ENCODE measurements at regions not wholly inside any gene's neighbourhood (a gene's known extent, or its start where the extent isn't known, plus 50 kb on each side); places are given as distances from the start of the nearest gene placed in this dataset.

DNA sequence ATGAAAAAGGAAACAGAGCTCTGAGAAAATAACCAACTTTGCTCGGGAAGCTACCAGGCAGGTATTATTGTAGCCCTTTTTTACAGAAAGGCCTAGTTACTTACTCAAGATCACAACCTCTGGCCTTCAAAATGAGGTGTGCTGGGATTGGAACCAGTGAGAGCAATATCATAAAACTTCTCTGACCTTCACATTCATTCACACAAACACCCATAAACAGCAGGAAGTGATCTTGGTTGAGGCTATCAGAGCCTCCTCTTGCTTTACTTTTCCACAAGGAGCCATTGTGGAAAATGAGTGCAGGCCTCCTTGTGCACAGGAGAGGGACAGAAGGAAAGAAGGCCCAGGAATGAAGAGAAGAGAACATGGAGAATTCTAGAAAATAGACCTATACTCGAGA, 204.5 kb upstream of the NPVF start:
- TF ChIP-seq, protein P1, sequence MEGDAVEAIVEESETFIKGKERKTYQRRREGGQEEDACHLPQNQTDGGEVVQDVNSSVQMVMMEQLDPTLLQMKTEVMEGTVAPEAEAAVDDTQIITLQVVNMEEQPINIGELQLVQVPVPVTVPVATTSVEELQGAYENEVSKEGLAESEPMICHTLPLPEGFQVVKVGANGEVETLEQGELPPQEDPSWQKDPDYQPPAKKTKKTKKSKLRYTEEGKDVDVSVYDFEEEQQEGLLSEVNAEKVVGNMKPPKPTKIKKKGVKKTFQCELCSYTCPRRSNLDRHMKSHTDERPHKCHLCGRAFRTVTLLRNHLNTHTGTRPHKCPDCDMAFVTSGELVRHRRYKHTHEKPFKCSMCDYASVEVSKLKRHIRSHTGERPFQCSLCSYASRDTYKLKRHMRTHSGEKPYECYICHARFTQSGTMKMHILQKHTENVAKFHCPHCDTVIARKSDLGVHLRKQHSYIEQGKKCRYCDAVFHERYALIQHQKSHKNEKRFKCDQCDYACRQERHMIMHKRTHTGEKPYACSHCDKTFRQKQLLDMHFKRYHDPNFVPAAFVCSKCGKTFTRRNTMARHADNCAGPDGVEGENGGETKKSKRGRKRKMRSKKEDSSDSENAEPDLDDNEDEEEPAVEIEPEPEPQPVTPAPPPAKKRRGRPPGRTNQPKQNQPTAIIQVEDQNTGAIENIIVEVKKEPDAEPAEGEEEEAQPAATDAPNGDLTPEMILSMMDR (IDR thresholded peaks at IDR 0.05; ENCODE audit: insufficient read depth, low read depth, low read length, missing control alignments) = no peak
- H3K4me3 ChIP-seq (ENCODE audit: low read length) = no peak overlapping the region
- no peak for DNase-seq (ENCODE audit: low read depth)

DNA sequence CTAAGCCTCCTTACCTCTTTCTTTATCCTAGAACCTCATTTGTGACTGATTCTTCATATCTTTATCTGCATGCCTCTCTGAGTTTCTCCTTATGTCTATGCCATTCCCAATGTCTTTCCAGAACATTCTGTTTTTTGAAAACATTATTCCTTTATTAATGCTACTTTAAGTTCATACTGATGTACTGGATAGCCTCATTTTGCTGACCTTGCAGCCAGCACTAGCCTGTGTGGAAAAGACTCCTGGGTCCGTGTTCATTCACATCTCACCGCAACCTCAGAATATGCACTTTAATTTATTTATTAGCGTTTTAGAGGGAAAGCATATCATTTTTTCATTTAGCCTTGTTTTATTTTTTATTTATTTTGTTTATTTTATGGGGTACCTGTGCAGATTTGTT, 208.1 kb upstream of the NPVF start:
- no peak overlapping the region for H3K4me3 ChIP-seq (ENCODE audit: low read length)
- TF ChIP-seq, protein P1 (IDR thresholded peaks at IDR 0.05; ENCODE audit: insufficient read depth, low read depth, low read length, missing control alignments) = no peak

DNA sequence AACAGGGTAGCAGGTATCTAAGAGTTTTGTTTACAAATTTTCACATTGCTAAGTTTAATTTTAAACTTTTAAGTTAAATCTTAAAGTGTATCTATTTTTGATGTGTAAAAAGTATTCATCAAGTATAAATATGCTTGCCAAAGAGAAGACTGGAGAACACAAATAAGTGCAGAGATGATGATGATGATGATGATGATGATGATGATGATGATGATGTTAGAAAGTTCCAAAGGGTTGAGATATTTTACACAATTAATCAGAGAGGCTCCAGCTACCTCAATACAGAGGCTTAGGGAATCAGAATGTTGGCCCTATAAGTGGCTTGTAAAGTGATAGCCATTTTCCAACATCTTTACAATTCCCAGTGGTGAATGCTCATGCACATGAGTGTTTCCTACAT, 209.0 kb upstream of the NPVF start:
- DNase-seq (ENCODE audit: low read depth) = no peak
- TF ChIP-seq, protein P1 (IDR thresholded peaks at IDR 0.05; ENCODE audit: insufficient read depth, low read depth, low read length, missing control alignments) = no peak
- no peak overlapping the region for H3K4me3 ChIP-seq (ENCODE audit: low read length)

More for the DNA sequence above, 208.1 kb upstream of the NPVF start:
- DNase-seq (ENCODE audit: low read depth) = no peak

DNA sequence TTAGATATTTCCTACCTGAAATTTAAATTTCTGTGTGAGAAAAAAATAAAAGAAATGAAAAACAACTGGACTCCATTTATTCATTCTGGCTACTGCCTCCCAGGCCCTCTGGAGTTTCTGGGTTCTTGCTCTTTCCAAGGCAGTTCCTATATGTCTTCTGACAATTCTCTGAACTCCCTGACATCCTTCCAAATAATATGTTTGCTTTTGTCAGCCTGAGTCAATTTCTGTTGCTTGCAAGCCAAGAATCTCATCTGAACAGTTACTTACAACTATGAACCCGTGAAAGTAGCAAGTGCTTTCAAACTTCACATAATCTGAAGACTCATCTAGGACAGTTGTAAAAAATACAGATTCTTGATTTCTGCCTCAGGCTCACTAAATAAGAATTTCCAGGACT, 216.7 kb upstream of the NPVF start:
- DNase-seq (ENCODE audit: low read depth) = no peak
- TF ChIP-seq, protein P1 (IDR thresholded peaks at IDR 0.05; ENCODE audit: insufficient read depth, low read depth, low read length, missing control alignments) = no peak
- no peak overlapping the region for H3K4me3 ChIP-seq (ENCODE audit: low read length)

DNA sequence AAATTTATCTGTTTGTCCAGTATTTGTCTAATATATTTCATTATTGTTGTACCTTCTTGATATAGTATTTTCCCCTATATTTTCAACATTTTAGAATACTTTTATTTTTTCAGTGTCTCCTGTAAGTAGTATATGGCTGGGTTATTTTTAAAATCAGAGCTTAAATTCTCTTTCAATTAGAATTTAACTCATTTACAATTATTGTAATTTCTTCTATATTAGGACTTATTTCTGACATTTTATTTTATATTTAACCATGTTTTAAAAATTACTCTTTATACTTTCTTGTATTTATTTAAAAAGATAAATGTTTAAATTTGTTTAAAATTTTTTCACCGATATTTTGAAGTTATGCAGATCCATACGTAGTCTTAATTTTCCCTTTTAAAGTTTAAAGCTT, 220.0 kb upstream of the NPVF start:
- no peak for DNase-seq (ENCODE audit: low read depth)
- TF ChIP-seq, protein P1 (IDR thresholded peaks at IDR 0.05; ENCODE audit: insufficient read depth, low read depth, low read length, missing control alignments) = no peak
- no peak overlapping the region for H3K4me3 ChIP-seq (ENCODE audit: low read length)

DNA sequence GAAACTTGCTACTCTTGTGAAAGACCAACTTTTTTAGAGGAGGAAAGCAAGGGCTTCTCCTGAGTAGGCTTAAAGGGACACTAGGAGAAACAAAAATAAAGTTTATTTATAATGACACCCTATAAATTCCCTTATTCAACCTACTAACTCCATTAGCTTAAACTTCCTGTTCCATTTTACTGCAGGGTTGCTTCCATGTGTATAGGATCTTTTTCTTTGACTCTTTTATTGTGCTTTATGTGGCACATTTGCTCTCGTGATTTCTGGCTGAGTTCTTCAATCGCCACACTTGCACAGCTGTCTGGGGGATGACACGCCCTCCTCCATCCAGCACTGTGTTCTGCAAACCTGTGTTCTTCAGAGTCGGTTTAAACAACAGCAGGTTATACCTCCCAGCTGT, 225.7 kb upstream of the NPVF start:
- no peak for DNase-seq (ENCODE audit: low read depth)
- TF ChIP-seq, protein P1 (IDR thresholded peaks at IDR 0.05; ENCODE audit: insufficient read depth, low read depth, low read length, missing control alignments) = no peak
- H3K4me3 ChIP-seq (ENCODE audit: low read length) = no peak overlapping the region

DNA sequence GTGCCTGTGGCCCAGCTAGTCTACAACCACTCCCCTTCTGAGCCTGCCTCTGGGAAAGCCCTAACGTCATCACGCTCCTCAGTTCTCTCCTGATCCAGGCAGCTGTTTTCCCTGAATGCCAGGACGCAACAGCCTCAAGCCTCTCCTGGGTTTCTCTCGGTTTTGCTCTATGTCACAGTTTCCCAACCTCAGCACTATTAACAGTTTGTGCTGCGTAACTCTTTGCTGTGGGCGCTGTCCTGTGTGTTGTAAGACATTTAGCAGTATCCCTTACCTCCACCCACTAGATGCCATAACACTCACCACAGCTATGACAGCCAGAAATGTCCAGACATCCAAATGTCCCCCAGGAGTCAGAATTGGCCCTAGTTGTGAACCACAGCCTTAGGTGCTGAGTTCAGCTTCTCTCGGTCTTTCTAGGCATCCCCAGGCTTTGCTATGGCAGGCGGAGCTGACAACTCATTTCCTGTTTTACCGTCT, 226.3 kb upstream of the NPVF start:
- no peak overlapping the region for H3K4me3 ChIP-seq (ENCODE audit: low read length)
- TF ChIP-seq, protein P1 (IDR thresholded peaks at IDR 0.05; ENCODE audit: insufficient read depth, low read depth, low read length, missing control alignments) = no peak
- no peak for DNase-seq (ENCODE audit: low read depth)
